ENCODE measurements at regions not wholly inside any gene's neighbourhood (a gene's known extent, or its start where the extent isn't known, plus 50 kb on each side); places are given as distances from the start of the nearest gene placed in this dataset.

DNA sequence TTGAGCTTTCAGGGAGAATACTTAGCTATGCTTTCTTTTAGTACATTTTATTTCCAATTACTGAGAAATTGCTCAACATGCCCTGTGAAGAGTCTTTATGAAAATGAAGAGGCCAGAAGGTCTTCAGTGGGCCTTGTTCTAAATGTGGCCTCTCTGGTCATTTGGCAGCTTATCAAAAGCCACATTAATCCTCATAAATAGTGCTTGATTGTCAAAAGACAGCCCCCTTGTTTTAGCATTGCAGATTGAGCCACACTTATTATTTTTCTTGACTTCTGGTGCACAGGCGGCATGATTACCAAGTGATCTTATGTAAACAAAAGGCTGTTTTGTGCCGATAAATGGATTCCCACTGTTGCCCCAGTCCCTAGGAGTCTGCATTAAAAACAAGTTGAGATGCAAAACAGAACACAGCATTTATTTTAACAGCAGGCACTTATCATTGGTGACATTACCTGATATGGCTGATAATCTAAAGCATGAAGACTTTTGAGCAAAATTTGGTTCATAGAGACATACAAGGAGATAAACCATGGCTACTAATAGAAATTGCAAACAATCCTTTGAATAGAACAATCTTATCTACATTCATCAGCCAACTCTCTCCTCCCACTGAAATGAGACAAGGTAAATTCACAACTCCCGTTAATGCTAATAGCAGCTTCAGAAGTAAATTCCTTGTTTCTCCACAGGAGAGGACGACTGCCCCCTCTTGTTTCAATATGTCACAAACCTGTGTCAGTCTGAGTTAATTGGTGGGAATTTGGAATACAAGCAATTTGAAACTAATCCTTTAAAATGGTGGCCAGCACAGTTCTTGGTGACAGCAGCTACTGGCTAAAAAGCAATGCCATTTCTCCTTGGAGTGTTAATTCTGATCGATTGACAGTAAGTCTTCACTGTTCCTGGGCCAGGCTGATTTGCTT is 194.3 kb downstream of the NSUN3 start:
- Histone ChIP-seq H3K27ac (replicated peaks) (no peak overlapping the region), H3K36me3 (no peaks in the 10 kb centered on the region), H3K9me3 (replicated peaks) (no peaks in the 10 kb centered on the region), H3K27me3 (ENCODE audit: low read depth) (peaks cover 12% of the 10 kb centered on the region), H3K4me3 (no peak overlapping the region), H3K4me1 (no peaks in the 10 kb centered on the region)
- TF ChIP-seq, protein P1, sequence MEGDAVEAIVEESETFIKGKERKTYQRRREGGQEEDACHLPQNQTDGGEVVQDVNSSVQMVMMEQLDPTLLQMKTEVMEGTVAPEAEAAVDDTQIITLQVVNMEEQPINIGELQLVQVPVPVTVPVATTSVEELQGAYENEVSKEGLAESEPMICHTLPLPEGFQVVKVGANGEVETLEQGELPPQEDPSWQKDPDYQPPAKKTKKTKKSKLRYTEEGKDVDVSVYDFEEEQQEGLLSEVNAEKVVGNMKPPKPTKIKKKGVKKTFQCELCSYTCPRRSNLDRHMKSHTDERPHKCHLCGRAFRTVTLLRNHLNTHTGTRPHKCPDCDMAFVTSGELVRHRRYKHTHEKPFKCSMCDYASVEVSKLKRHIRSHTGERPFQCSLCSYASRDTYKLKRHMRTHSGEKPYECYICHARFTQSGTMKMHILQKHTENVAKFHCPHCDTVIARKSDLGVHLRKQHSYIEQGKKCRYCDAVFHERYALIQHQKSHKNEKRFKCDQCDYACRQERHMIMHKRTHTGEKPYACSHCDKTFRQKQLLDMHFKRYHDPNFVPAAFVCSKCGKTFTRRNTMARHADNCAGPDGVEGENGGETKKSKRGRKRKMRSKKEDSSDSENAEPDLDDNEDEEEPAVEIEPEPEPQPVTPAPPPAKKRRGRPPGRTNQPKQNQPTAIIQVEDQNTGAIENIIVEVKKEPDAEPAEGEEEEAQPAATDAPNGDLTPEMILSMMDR (IDR thresholded peaks at IDR 0.05; ENCODE audit: borderline replicate concordance), result no peak
- intact Hi-C loops (cut with micrococcal nuclease), result no loop called here
- no peak for DNase-seq

GRCh38 chr3:94258851-94259250 is 196.0 kb downstream of the NSUN3 start:
- TF ChIP-seq, protein P1 (IDR thresholded peaks at IDR 0.05; ENCODE audit: borderline replicate concordance), result no peak
- intact Hi-C loops (cut with micrococcal nuclease), result no loop called here
- H3K9me3 ChIP-seq (replicated peaks), result no peaks in the 10 kb centered on the region
- no peaks in the 10 kb centered on the region for H3K4me1 ChIP-seq
- DNase-seq, result no peak
- H3K27me3 ChIP-seq (ENCODE audit: low read depth), result peaks cover 6% of the 10 kb centered on the region
- no peak overlapping the region for H3K4me3 ChIP-seq
- H3K27ac ChIP-seq (replicated peaks), result no peak overlapping the region
- H3K36me3 ChIP-seq, result no peaks in the 10 kb centered on the region

- DNase-seq, result no peak
- H3K9me3 ChIP-seq (replicated peaks), result no peaks in the 10 kb centered on the region
- H3K27me3 ChIP-seq (ENCODE audit: low read depth), result peaks cover 6% of the 10 kb centered on the region
- TF ChIP-seq, protein P1 (IDR thresholded peaks at IDR 0.05; ENCODE audit: borderline replicate concordance), result no peak
- intact Hi-C loops (cut with micrococcal nuclease), result no loop called here
- no peak overlapping the region for H3K4me3 ChIP-seq
- H3K36me3 ChIP-seq, result no peaks in the 10 kb centered on the region
- H3K27ac ChIP-seq (replicated peaks), result no peak overlapping the region
- H3K4me1 ChIP-seq, result no peaks in the 10 kb centered on the region
Measured at GRCh38 chr3:94259291-94259690, 196.4 kb downstream of the NSUN3 start.

- Histone ChIP-seq H3K36me3 (no peaks in the 10 kb centered on the region), H3K4me1 (no peaks in the 10 kb centered on the region), H3K4me3 (no peak overlapping the region), H3K27ac (replicated peaks) (no peak overlapping the region), H3K27me3 (ENCODE audit: low read depth) (no peaks in the 10 kb centered on the region), H3K9me3 (replicated peaks) (no peaks in the 10 kb centered on the region)
- TF ChIP-seq, protein P1 (IDR thresholded peaks at IDR 0.05; ENCODE audit: borderline replicate concordance), result no peak
- DNase-seq, result no peak
- intact Hi-C loops (cut with micrococcal nuclease), result no loop called here
Measured at GRCh38 chr3:94269763-94270162, 206.9 kb downstream of the NSUN3 start.

DNA sequence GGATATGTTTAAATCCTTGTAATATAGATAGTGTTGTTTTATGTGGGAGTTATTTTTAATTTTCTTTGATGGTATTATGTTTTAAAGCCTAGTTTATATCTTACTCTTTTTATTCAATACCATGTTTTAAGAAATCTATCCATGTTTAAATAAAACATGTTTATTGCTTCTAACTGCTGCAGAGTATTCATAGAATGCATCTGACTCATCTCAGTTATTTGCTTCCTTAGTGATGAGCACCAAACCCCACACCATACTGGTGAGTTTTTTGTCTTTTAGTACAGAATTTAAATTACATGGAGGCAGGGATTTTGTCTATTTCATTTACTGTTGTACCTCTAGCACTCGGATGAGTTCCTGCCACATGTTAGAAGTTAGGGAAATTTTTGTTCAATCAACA is 209.2 kb downstream of the NSUN3 start:
- no peaks in the 10 kb centered on the region for H3K36me3 ChIP-seq
- intact Hi-C loops (cut with micrococcal nuclease), result no loop called here

More for the DNA sequence above, 209.2 kb downstream of the NSUN3 start:
- Histone ChIP-seq H3K27ac (replicated peaks) (no peak overlapping the region), H3K4me3 (no peak overlapping the region), H3K4me1 (no peaks in the 10 kb centered on the region), H3K9me3 (replicated peaks) (no peaks in the 10 kb centered on the region), H3K27me3 (ENCODE audit: low read depth) (no peaks in the 10 kb centered on the region)
- DNase-seq, result no peak
- TF ChIP-seq, protein P1 (IDR thresholded peaks at IDR 0.05; ENCODE audit: borderline replicate concordance), result no peak

All from left ventricle myocardium inferior (tissue), 1 donor.